Endothelial cell (in vitro differentiated cells): ENCODE measurements at regions not wholly inside any gene's neighbourhood (a gene's known extent, or its start where the extent isn't known, plus 50 kb on each side); places are given as distances from the start of the nearest gene placed in this dataset.

ENCODE experiments used
- DNase-seq: peaks from one replicate; pipeline ENCODE4 v3.0.0; 2021; ENCODE audit warnings: low spot score
- H3K27ac Mint-ChIP-seq: one replicate; pipeline ENCODE4 v1.8.0; 2021; ENCODE audit warnings: mixed read lengths, inconsistent platforms; ENCODE audit not compliant: unreplicated experiment
- H3K27me3 Mint-ChIP-seq: one replicate; pipeline ENCODE4 v1.8.0; 2021; ENCODE audit warnings: mild to moderate bottlenecking, moderate library complexity, mixed read lengths, inconsistent platforms; ENCODE audit not compliant: unreplicated experiment
- H3K36me3 Mint-ChIP-seq: one replicate; pipeline ENCODE4 v1.8.0; 2021; ENCODE audit warnings: mild to moderate bottlenecking, low read depth, mixed read lengths, inconsistent platforms; ENCODE audit not compliant: unreplicated experiment
- H3K4me1 Mint-ChIP-seq: one replicate; pipeline ENCODE4 v1.8.0; 2021; ENCODE audit warnings: mild to moderate bottlenecking, mixed read lengths, inconsistent platforms; ENCODE audit not compliant: unreplicated experiment
- H3K4me3 Mint-ChIP-seq: one replicate; pipeline ENCODE4 v1.8.0; 2021; ENCODE audit warnings: mild to moderate bottlenecking, mixed read lengths, inconsistent platforms; ENCODE audit not compliant: unreplicated experiment
- H3K9me3 Mint-ChIP-seq: one replicate; pipeline ENCODE4 v1.8.0; 2021; ENCODE audit warnings: mixed read lengths, inconsistent platforms; ENCODE audit not compliant: unreplicated experiment
- CTCF ChIP-seq: fragments of 200-600 bp; sonication (generic); IDR thresholded peaks from one replicate; pipeline ENCODE4 v1.5.0; 2021; ENCODE audit warnings: antibody characterized with exemption; ENCODE audit not compliant: unreplicated experiment

GRCh38 chr14:54136894-54137613 is 180.4 kb upstream of the BMP4 start:
- Mint-ChIP-seq H3K27ac (no peak overlapping the region), H3K9me3 (no peaks in the 10 kb centered on the region), H3K4me1 (peaks cover 17% of the 10 kb centered on the region), H3K4me3 (no peak overlapping the region), H3K36me3 (no peaks in the 10 kb centered on the region), H3K27me3 (no peaks in the 10 kb centered on the region)
- no peak for DNase-seq
- TF ChIP-seq CTCF = no peak

GRCh38 chr14:54137614-54137961 is 181.0 kb upstream of the BMP4 start:
- no peak for TF ChIP-seq CTCF
- Mint-ChIP-seq H3K27me3 (no peaks in the 10 kb centered on the region), H3K27ac (no peak overlapping the region), H3K4me1 (peaks cover 17% of the 10 kb centered on the region), H3K36me3 (no peaks in the 10 kb centered on the region), H3K9me3 (no peaks in the 10 kb centered on the region), H3K4me3 (no peak overlapping the region)
- DNase-seq = no peak

- no peaks in the 10 kb centered on the region for H3K9me3 Mint-ChIP-seq
- no peak overlapping the region for H3K27ac Mint-ChIP-seq
- TF ChIP-seq CTCF = no peak
- H3K27me3 Mint-ChIP-seq = no peaks in the 10 kb centered on the region
- no peak overlapping the region for H3K4me3 Mint-ChIP-seq
- peaks cover 14% of the 10 kb centered on the region for H3K4me1 Mint-ChIP-seq
- no peak for DNase-seq
- H3K36me3 Mint-ChIP-seq = no peaks in the 10 kb centered on the region
Observed at GRCh38 chr14:54138024-54138353, 181.4 kb upstream of the BMP4 start.

GRCh38 chr14:54138354-54139038 is 181.9 kb upstream of the BMP4 start:
- DNase-seq = no peak
- H3K36me3 Mint-ChIP-seq = no peaks in the 10 kb centered on the region
- no peak for TF ChIP-seq CTCF
- no peaks in the 10 kb centered on the region for H3K9me3 Mint-ChIP-seq
- H3K27ac Mint-ChIP-seq = no peak overlapping the region
- no peak overlapping the region for H3K4me3 Mint-ChIP-seq
- no peaks in the 10 kb centered on the region for H3K27me3 Mint-ChIP-seq
- peaks cover 9% of the 10 kb centered on the region for H3K4me1 Mint-ChIP-seq

GRCh38 chr14:54140551-54140950 is 183.9 kb upstream of the BMP4 start:
- no peaks in the 10 kb centered on the region for H3K27me3 Mint-ChIP-seq
- no peaks in the 10 kb centered on the region for H3K36me3 Mint-ChIP-seq
- no peak for TF ChIP-seq CTCF
- H3K4me3 Mint-ChIP-seq = no peak overlapping the region
- peaks cover 2% of the 10 kb centered on the region for H3K4me1 Mint-ChIP-seq
- H3K27ac Mint-ChIP-seq = no peak overlapping the region
- no peaks in the 10 kb centered on the region for H3K9me3 Mint-ChIP-seq
- no peak for DNase-seq
